Thyroid gland (tissue), 4 donors: ENCODE measurements at regions not wholly inside any gene's neighbourhood (a gene's known extent, or its start where the extent isn't known, plus 50 kb on each side); places are given as distances from the start of the nearest gene placed in this dataset.

ENCODE experiments used
- POLR2A ChIP-seq, 2 donors: fragments of 450-650 bp; IDR thresholded peaks; one replicate each; pipeline ENCODE4 v1.6.1; 2017; ENCODE audit warnings: antibody characterized with exemption in 2 of 2, mild to moderate bottlenecking in 2 of 2, moderate library complexity in 1 of 2
- TF ChIP-seq, protein P1 (sequence below), 6 experiments: fragments of 200-600 bp in 3 of 6; fragments of 450-650 bp in 3 of 6; sonication (generic) in 3 of 6; IDR thresholded peaks; one replicate each; pipeline ENCODE4 v1.5.1; 2016 to 2019; ENCODE audit warnings: antibody characterized with exemption in 6 of 6, mild to moderate bottlenecking in 2 of 6, inconsistent platforms in 1 of 6, moderate library complexity in 1 of 6

DNA sequence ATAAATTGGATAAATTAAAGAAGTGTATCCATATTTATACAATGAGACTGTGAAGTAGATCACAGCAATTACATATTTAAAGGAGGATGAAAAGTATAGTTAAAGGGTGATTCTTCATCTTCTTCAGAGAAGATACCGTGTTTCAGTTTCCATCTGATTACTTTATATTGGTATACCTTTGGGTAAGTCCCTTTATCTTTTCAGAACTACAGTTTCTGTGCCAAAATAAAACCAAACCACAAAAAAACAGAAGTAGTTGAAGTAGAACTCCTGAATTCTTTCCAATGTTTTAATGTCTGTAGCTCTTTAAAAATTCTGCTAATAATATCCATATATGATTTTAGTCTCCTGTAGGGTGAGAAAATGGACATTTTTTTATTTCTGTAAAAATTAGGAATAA, 231.2 kb upstream of the LINC00305 start:
- TF ChIP-seq, protein P1, sequence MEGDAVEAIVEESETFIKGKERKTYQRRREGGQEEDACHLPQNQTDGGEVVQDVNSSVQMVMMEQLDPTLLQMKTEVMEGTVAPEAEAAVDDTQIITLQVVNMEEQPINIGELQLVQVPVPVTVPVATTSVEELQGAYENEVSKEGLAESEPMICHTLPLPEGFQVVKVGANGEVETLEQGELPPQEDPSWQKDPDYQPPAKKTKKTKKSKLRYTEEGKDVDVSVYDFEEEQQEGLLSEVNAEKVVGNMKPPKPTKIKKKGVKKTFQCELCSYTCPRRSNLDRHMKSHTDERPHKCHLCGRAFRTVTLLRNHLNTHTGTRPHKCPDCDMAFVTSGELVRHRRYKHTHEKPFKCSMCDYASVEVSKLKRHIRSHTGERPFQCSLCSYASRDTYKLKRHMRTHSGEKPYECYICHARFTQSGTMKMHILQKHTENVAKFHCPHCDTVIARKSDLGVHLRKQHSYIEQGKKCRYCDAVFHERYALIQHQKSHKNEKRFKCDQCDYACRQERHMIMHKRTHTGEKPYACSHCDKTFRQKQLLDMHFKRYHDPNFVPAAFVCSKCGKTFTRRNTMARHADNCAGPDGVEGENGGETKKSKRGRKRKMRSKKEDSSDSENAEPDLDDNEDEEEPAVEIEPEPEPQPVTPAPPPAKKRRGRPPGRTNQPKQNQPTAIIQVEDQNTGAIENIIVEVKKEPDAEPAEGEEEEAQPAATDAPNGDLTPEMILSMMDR (IDR thresholded peaks at IDR 0.05), result no peak
- no peak for TF ChIP-seq POLR2A (IDR thresholded peaks at IDR 0.05)
